ENCODE measurements at regions not wholly inside any gene's neighbourhood (a gene's known extent, or its start where the extent isn't known, plus 50 kb on each side); places are given as distances from the start of the nearest gene placed in this dataset.

DNA sequence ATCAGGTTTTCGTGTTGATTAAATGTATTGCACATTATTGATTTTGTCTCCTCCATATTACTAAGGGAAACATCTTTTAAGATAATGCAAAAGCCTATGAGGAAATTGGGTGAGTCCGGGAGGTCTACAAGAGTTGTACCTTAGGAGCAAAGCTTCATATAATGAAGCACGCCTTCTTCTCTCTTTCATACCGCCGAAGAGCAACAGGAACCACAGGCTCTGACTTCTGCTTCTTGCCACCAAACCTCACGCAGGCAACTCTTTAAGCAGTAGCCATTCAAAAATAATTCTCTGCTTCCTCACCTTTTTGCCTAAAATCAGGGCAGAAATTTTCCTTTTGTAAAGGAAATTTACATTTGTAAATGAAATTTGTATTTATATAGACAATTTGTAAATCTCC is 139.6 kb downstream of the SPRY1 start:
- no peak for TF ChIP-seq EZH2phosphoT487 (IDR thresholded peaks at IDR 0.05; ENCODE audit: borderline replicate concordance, low read length)
- TF ChIP-seq, protein P1, sequence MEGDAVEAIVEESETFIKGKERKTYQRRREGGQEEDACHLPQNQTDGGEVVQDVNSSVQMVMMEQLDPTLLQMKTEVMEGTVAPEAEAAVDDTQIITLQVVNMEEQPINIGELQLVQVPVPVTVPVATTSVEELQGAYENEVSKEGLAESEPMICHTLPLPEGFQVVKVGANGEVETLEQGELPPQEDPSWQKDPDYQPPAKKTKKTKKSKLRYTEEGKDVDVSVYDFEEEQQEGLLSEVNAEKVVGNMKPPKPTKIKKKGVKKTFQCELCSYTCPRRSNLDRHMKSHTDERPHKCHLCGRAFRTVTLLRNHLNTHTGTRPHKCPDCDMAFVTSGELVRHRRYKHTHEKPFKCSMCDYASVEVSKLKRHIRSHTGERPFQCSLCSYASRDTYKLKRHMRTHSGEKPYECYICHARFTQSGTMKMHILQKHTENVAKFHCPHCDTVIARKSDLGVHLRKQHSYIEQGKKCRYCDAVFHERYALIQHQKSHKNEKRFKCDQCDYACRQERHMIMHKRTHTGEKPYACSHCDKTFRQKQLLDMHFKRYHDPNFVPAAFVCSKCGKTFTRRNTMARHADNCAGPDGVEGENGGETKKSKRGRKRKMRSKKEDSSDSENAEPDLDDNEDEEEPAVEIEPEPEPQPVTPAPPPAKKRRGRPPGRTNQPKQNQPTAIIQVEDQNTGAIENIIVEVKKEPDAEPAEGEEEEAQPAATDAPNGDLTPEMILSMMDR (IDR thresholded peaks at IDR 0.05; ENCODE audit: low read depth, low read length, poor library complexity, severe bottlenecking): no peak

Data from DOHH2 (cell line).